GM12878 (cell line): ENCODE measurements at regions not wholly inside any gene's neighbourhood (a gene's known extent, or its start where the extent isn't known, plus 50 kb on each side); places are given as distances from the start of the nearest gene placed in this dataset.

Source experiments
- ATAC-seq: fragments of 200-7000 bp; cut with Tn5 transposase; 3 replicates; pipeline ENCODE4 v1.9.1; 2020; ENCODE audit warnings: mild to moderate bottlenecking, moderate library complexity
- BruUV-seq: library from RNA; stranded (reverse); fragments of 400-500 nt; replicated peaks from 2 replicates; lab custom pipeline; 2021; lab: Mats Ljungman, UMichigan
- CTCF ChIA-PET: fragments of 300-600 bp; sonication (Branson Sonifier 250); formaldehyde crosslinking; extraction: SDS; loops from one replicate; lab custom pipeline; 2021; ENCODE audit warnings: inconsistent platforms; lab: Yijun Ruan, JAX
- POLR2A ChIA-PET: fragments of 350-600 bp; formaldehyde crosslinking; extraction: SDS; loops from one replicate; lab custom pipeline; 2021; ENCODE audit warnings: inconsistent platforms; lab: Charles Lee
- RAD21 ChIA-PET: fragments of 300-600 bp; sonication (Branson Sonifier 250); formaldehyde crosslinking; loops from one replicate; lab custom pipeline; 2023; ENCODE audit warnings: antibody characterized with exemption; ENCODE audit not compliant: unreplicated experiment; lab: Charles Lee
- SMC1A ChIA-PET: fragments of 300-600 bp; sonication (Branson Sonifier 250); formaldehyde crosslinking; loops from one replicate; lab custom pipeline; 2023; ENCODE audit not compliant: unreplicated experiment, uncharacterized antibody; lab: Charles Lee
- DNase-seq: peaks from one replicate; pipeline ENCODE4 v3.0.0-alpha.2; 2011; ENCODE audit warnings: low read depth, low spot score
- FAIRE-seq: peaks from 3 replicates; lab custom pipeline; 2011; peaks lifted over from hg19 to GRCh38; lab: Jason Lieb, UNC
- H2AFZ ChIP-seq: 2 replicates; pipeline ENCODE4 v1.6.0; 2011; ENCODE audit warnings: low read depth, low read length, control low read depth; ENCODE audit not compliant: control insufficient read depth
- H3K27ac ChIP-seq: 2 replicates; pipeline ENCODE4 v1.5.1; 2011; ENCODE audit warnings: control low read depth; ENCODE audit not compliant: control insufficient read depth, insufficient read depth
- H3K27me3 ChIP-seq, 2 experiments: replicated peaks in 1 of 2; 2 replicates each; pipeline versions ENCODE4 v1.6.0 to v1.6.1; 2011; ENCODE audit warnings: low read length in 1 of 2; ENCODE audit not compliant: control insufficient read depth in 2 of 2, insufficient read depth in 2 of 2
- H3K36me3 ChIP-seq, 2 experiments: 2 replicates each; pipeline ENCODE4 v1.5.1; 2011; ENCODE audit warnings: low read length in 1 of 2; ENCODE audit not compliant: control insufficient read depth in 2 of 2, insufficient read depth in 2 of 2
- H3K4me1 ChIP-seq: 2 replicates; pipeline ENCODE4 v1.6.1; 2011; ENCODE audit warnings: mild to moderate bottlenecking, low read length, moderate library complexity, mixed read lengths; ENCODE audit not compliant: control insufficient read depth, insufficient read depth
- H3K4me2 ChIP-seq: 2 replicates; pipeline ENCODE4 v1.6.0; 2011; ENCODE audit warnings: control low read depth; ENCODE audit not compliant: control insufficient read depth, insufficient read depth
- H3K4me3 ChIP-seq: fragments of 200-600 bp; sonication (generic); 2 replicates; pipeline ENCODE4 v1.5.1; 2016
- H3K79me2 ChIP-seq: 2 replicates; pipeline ENCODE4 v1.6.0; 2011; ENCODE audit warnings: low read length; ENCODE audit not compliant: control insufficient read depth, insufficient read depth
- H3K9ac ChIP-seq: 2 replicates; pipeline ENCODE4 v1.8.0; 2011; ENCODE audit warnings: low read length, control low read depth, mixed read lengths; ENCODE audit not compliant: control insufficient read depth, insufficient read depth
- H3K9me3 ChIP-seq: replicated peaks from 3 replicates; pipeline ENCODE4 v1.5.1; 2011; ENCODE audit warnings: mild to moderate bottlenecking, low read length; ENCODE audit not compliant: control insufficient read depth, insufficient read depth
- H4K20me1 ChIP-seq: 2 replicates; pipeline ENCODE4 v1.6.0; 2011; ENCODE audit not compliant: control insufficient read depth, insufficient read depth
- BCL11A ChIP-seq: IDR thresholded peaks from 2 replicates; pipeline ENCODE4 v1.6.1; 2011; ENCODE audit warnings: low read depth, low read length
- BMI1 ChIP-seq: fragments of 450-650 bp; IDR thresholded peaks from 2 replicates; pipeline ENCODE4 v1.6.1; 2016; ENCODE audit warnings: mild to moderate bottlenecking, moderate library complexity, borderline replicate concordance
- CBX3 ChIP-seq: fragments of 200-600 bp; sonication (generic); IDR thresholded peaks from 2 replicates; pipeline ENCODE4 v1.6.1; 2016; ENCODE audit warnings: low read depth, borderline replicate concordance
- CEBPZ ChIP-seq: fragments of 150-350 bp; IDR thresholded peaks from 2 replicates; pipeline ENCODE4 v1.6.1; 2016; ENCODE audit warnings: low read depth, low read length
- CREB1 ChIP-seq: IDR thresholded peaks from 2 replicates; pipeline ENCODE4 v1.6.1; 2012; ENCODE audit warnings: low read depth, mild to moderate bottlenecking, inconsistent platforms
- EGR1 ChIP-seq, 2 experiments: IDR thresholded peaks; 1 replicate in 1 of 2; 2 replicates in 1 of 2; pipeline ENCODE4 v1.6.1; 2011 to 2012; ENCODE audit warnings: low read depth in 2 of 2, low read length in 2 of 2, borderline replicate concordance in 1 of 2, mild to moderate bottlenecking in 1 of 2, moderate library complexity in 1 of 2
- FOS ChIP-seq: IDR thresholded peaks from 3 replicates; pipeline ENCODE4 v1.6.1; 2011; ENCODE audit warnings: borderline replicate concordance; ENCODE audit not compliant: insufficient read length; ENCODE audit errors: extremely low read depth
- GABPA ChIP-seq: IDR thresholded peaks from 2 replicates; pipeline ENCODE4 v1.6.1; 2014; ENCODE audit warnings: antibody characterized with exemption, low read depth, mild to moderate bottlenecking, inconsistent platforms
- PAX8 ChIP-seq: fragments of 450-650 bp; IDR thresholded peaks from 2 replicates; pipeline ENCODE4 v1.6.1; 2017; ENCODE audit warnings: mild to moderate bottlenecking, moderate library complexity
- POU2F2 ChIP-seq: IDR thresholded peaks from 3 replicates; pipeline ENCODE4 v1.6.1; 2011; ENCODE audit warnings: low read depth, mild to moderate bottlenecking, low read length, borderline replicate concordance
- SMARCA5 ChIP-seq: fragments of 450-650 bp; IDR thresholded peaks from 2 replicates; pipeline ENCODE4 v1.6.1; 2017; ENCODE audit warnings: mild to moderate bottlenecking
- SRF ChIP-seq, 2 experiments: IDR thresholded peaks; 2 replicates each; pipeline ENCODE4 v1.6.1; 2011; ENCODE audit warnings: low read depth in 2 of 2, low read length in 2 of 2, mild to moderate bottlenecking in 1 of 2, moderate library complexity in 1 of 2
- ZNF207 ChIP-seq: fragments of 450-650 bp; IDR thresholded peaks from 2 replicates; pipeline ENCODE4 v1.6.1; 2014; ENCODE audit warnings: antibody characterized with exemption, mild to moderate bottlenecking, borderline replicate concordance
- ZZZ3 ChIP-seq: IDR thresholded peaks from 2 replicates; pipeline ENCODE4 v1.6.1; 2011; ENCODE audit warnings: low read depth; ENCODE audit not compliant: control insufficient read depth, insufficient read length
- WGBS: methylation state at CpG from one replicate; pipeline ENCODE4 v1.1.6; 2016; ENCODE audit warnings: low lambda C conversion rate; ENCODE audit not compliant: insufficient replicate concordance, insufficient coverage; ENCODE audit errors: missing lambda C conversion rate; 5-methylcytosine and 5-hydroxymethylcytosine counted together
- in situ Hi-C: fragments of 300-500 bp; cut with MboI; formaldehyde crosslinking; loops from 9 replicates; pipeline ENCODE4 v1.14.3; 2018; ENCODE audit warnings: mixed read lengths
- intact Hi-C: fragments of 100-400 bp; cut with micrococcal nuclease; formaldehyde crosslinking; loops from one replicate; pipeline ENCODE4 v1.14.2; 2022; ENCODE audit not compliant: unreplicated experiment
- TF ChIP-seq, protein P1 (sequence below), 3 experiments: IDR thresholded peaks in 2 of 3; conservative IDR thresholded peaks in 1 of 3; 2 replicates each; pipeline ENCODE4 v1.5.1; 2011; ENCODE audit warnings: low read depth in 3 of 3, low read length in 3 of 3, mild to moderate bottlenecking in 3 of 3, control low read depth in 2 of 3, moderate library complexity in 2 of 3, inconsistent platforms in 1 of 3, mixed read lengths in 1 of 3; ENCODE audit not compliant: control insufficient read depth in 2 of 3, insufficient read depth in 1 of 3; ENCODE audit errors: extremely low read depth in 1 of 3

DNA sequence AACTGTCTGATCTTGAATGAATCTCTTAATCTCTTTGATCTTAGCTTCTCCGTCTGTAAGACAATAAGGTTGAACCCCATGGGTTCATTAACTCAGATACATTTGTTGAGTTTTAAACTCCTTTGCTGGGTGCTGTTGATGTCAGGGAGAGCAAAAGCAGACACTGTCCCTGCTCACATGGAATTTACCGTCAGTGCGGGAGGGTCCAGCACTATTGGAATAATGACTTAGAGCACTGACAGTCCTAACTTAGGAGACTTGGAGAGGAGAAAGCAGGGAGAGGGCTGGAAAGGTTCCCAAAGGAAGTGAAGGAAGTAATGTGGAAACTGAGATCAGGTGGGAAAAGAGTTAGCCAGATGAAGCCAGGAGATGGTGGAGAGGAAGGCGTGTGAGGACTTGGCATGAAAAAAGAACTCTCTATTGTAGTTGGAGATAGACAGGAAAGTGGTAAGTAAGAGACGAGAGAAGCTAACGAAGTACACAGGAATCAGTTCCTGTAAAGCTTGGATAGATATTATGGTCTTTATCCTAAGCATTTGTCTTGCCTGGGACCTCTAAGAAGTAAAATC, 141.4 kb upstream of the SERTAD2 start:
- Histone ChIP-seq H3K79me2 (no peaks in the 10 kb centered on the region), H2AFZ (no peak overlapping the region), H3K4me1 (no peaks in the 10 kb centered on the region), H3K27ac (no peak overlapping the region), H4K20me1 (no peaks in the 10 kb centered on the region), H3K4me2 (no peak overlapping the region), H3K9me3 (no peaks in the 10 kb centered on the region), H3K4me3 (no peak overlapping the region), H3K27me3 (no peaks in the 10 kb centered on the region), H3K9ac (no peak overlapping the region), H3K36me3 (no peaks in the 10 kb centered on the region)
- ChIA-PET POLR2A (interaction anchor here (1.0 to 2.3 kb wide), 4 partner anchors 11 to 45 kb away, joined by 3 to 8 read pairs (median 4); no protein-coding TSS in a partner anchor), CTCF (interaction anchor here (1.0 to 2.0 kb wide), 3 partner anchors 9 to 11 kb away, joined by 3 to 5 read pairs (median 4); no protein-coding TSS in a partner anchor), SMC1A (interaction anchor here (1.0 to 1.6 kb wide), 3 partner anchors 25 to 46 kb away, joined by 3 to 5 read pairs (median 3); no protein-coding TSS in a partner anchor), RAD21 (interaction anchor here (0.8 kb wide), 1 partner anchor 11 kb away, joined by 3 read pairs; no protein-coding TSS in a partner anchor)
- no TSS peak for BruUV-seq
- DNase-seq (no peak), ATAC-seq (no peak), FAIRE-seq (no peak)
- WGBS, result 95% methylated on average over 6 of the region's 6 CpGs
- no peak for TF ChIP-seq POU2F2
- no peak for TF ChIP-seq GABPA
- TF ChIP-seq, protein P1, sequence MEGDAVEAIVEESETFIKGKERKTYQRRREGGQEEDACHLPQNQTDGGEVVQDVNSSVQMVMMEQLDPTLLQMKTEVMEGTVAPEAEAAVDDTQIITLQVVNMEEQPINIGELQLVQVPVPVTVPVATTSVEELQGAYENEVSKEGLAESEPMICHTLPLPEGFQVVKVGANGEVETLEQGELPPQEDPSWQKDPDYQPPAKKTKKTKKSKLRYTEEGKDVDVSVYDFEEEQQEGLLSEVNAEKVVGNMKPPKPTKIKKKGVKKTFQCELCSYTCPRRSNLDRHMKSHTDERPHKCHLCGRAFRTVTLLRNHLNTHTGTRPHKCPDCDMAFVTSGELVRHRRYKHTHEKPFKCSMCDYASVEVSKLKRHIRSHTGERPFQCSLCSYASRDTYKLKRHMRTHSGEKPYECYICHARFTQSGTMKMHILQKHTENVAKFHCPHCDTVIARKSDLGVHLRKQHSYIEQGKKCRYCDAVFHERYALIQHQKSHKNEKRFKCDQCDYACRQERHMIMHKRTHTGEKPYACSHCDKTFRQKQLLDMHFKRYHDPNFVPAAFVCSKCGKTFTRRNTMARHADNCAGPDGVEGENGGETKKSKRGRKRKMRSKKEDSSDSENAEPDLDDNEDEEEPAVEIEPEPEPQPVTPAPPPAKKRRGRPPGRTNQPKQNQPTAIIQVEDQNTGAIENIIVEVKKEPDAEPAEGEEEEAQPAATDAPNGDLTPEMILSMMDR (IDR thresholded peaks at IDR 0.05 in 2 of 3, conservative IDR thresholded peaks at IDR 0.05 in 1 of 3; ENCODE audit: control insufficient read depth in 2 of 3, extremely low read depth in 1 of 3, insufficient read depth in 1 of 3, low read depth in 3 of 3, low read length in 3 of 3), result no peak
- no peak for TF ChIP-seq SMARCA5
- no peak for TF ChIP-seq ZZZ3
- no peak for TF ChIP-seq ZNF207
- TF ChIP-seq EGR1 (IDR thresholded peaks at IDR 0.05; ENCODE audit: borderline replicate concordance in 1 of 2, low read depth in 2 of 2, low read length in 2 of 2), result no peak
- TF ChIP-seq BMI1, result no peak
- TF ChIP-seq CREB1, result no peak
- no peak for TF ChIP-seq PAX8
- TF ChIP-seq CEBPZ, result no peak
- TF ChIP-seq BCL11A, result no peak
- TF ChIP-seq FOS, result no peak
- no peak for TF ChIP-seq SRF (IDR thresholded peaks at IDR 0.05; ENCODE audit: low read depth in 2 of 2, low read length in 2 of 2)
- TF ChIP-seq CBX3, result no peak
- intact Hi-C loops, result no loop called here
- in situ Hi-C loops, result no loop called here
